Epithelial cell of prostate (primary cell): ENCODE measurements at regions not wholly inside any gene's neighbourhood (a gene's known extent, or its start where the extent isn't known, plus 50 kb on each side); places are given as distances from the start of the nearest gene placed in this dataset.
"Not testable (repeated sequence)": the region's sequence is repeated elsewhere in the genome, so short reads cannot be mapped to it uniquely, and the experiment has no call there.

Experiments
- DNase-seq: peaks from one replicate; pipeline ENCODE4 v3.0.0-alpha.2; 2011; ENCODE audit warnings: low read depth, low spot score
- H3K27ac ChIP-seq: fragments of 450-650 bp; 2 replicates; pipeline ENCODE4 v1.5.1; 2017; ENCODE audit warnings: mild to moderate bottlenecking

- H3K27ac ChIP-seq, result no peak overlapping the region
- no peak for DNase-seq
These were observed 131.7 kb downstream of the TMEM114 start for GRCh38 chr16:8458481-8459046.

DNA sequence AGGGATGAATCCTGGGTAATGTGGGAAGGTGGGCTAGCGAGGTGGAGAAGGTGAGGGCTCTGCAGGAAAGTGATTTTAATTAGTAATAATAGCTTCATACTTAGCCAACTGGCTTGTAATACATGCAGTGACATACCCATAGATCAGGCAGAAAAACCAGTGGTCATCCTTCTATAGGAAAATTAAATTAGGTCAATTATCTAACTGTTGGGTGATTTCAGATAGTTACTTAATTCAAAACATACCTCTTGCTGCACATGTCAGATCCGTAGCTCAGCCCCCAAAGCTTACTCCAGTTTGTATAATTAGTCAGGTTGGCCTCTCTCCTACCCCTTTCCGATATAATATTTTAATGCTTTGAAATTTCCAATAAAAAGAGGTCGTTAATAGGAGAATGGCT is 137.0 kb downstream of the TMEM114 start:
- no peak for DNase-seq
- no peak overlapping the region for H3K27ac ChIP-seq

- DNase-seq, result no peak
- no peak overlapping the region for H3K27ac ChIP-seq
These were observed 137.4 kb downstream of the TMEM114 start for GRCh38 chr16:8452941-8453340.

- DNase-seq, result no peak
- no peak overlapping the region for H3K27ac ChIP-seq
These were observed 153.4 kb downstream of the TMEM114 start for GRCh38 chr16:8436931-8437330.

DNA sequence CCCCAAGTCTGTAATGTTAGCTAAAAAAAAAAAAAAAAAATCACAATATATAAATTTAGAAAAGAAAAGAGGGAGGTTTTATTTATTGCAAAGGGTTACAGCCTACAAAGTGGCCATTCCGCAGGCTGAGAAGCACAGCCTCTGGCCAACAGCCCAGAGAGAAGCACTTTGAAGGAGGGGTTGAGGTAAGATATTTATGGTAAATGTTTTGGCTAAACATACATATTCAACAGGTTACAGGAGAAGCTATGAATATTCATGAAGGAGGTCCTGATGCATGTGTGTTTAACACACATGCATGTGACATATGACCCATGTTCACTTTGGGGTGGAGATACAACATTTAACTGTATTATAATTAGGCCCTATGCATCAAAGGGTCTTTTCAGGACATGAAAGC is 158.5 kb downstream of the TMEM114 start:
- DNase-seq, result no peak
- H3K27ac ChIP-seq, result no peak overlapping the region

GRCh38 chr16:8430401-8430800 is 159.9 kb downstream of the TMEM114 start:
- no peak for DNase-seq
- H3K27ac ChIP-seq, result no peak overlapping the region

DNA sequence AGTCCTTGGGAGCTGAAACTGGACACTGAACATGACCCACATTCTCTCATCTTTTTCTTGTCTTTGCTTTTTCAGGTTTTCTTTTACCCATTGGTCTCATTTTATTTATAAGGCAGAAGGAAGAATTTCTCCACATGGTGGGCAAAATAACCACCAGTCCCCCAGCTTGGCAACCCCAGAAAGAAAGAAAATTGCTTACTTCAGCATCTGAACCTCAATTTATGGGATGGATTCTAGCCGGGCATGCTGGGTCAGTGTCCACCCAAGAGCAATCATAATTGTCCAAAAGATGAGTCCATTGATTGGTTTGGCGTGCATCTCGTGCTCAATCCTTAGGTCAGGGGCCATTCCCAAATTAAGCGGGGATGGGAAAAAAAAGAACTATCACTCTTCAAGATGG is 163.7 kb downstream of the TMEM114 start:
- DNase-seq, result no peak
- H3K27ac ChIP-seq, result no peak overlapping the region

- no peak for DNase-seq
- H3K27ac ChIP-seq, result no peak overlapping the region
These were observed 173.2 kb downstream of the TMEM114 start for GRCh38 chr16:8417145-8417544.

GRCh38 chr16:8408855-8409567 is 181.3 kb downstream of the TMEM114 start:
- no peak overlapping the region for H3K27ac ChIP-seq
- no peak for DNase-seq

DNA sequence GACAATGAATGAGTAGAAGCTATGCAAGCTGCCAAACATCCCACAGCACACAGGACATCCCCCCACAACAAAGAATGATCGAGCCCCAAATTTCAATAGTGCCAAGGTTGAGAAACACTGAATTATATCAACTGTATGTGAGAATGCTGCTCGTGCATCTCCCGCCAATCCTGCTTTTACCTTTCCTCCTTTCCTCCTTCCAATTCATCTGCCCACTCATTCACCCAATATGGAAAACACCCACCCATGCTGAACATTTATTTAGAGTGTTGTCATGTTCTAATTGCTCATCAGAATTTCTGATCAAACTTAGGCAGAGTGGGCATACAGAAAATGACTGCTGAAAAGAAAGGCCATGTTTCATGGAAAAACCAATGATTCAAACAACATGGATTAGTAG is 183.0 kb downstream of the TMEM114 start:
- H3K27ac ChIP-seq, result no peak overlapping the region
- DNase-seq, result no peak

GRCh38 chr16:8403978-8404749 is 186.1 kb downstream of the TMEM114 start:
- no peak overlapping the region for H3K27ac ChIP-seq
- DNase-seq, result no peak

DNA sequence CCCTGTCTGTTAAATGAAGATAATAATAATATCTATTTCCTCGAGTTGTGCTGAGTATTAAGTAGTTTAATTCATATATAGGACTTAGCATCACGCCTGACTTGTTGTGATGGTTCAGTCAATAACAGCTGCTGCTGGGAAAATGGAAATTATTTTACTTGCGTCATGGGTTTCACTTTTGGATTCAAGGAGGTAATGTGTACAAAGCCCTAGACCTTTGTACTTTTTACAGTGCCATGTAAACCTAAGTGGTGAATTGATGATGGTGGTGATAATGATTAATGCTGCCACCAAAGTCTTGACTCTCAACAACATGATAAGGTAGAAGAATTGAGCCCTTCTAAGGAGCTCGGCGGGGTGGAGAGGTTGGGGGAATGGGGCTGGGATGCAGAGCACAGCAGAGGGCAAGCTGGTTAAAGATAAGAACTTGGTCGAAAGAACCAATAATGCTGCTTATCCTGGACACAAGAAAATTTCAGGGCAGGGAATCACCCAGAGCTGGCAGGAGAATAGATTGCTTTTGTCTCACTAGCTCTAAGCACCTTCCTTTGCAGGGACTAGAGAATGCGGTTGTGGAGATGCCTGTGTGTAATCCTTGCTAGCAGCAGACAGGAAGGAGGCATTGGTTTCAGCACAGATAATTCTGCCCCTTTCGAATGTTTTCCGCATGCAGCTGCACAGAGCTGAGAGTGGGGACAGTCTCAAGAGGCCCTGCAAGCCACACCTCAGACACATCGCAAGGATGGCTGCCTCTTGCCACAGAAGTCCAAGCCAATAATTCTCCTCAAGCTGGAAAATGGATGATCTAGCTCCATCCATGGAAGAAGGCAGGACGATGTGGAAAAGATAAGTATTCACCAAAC is 187.1 kb downstream of the TMEM114 start:
- no peak for DNase-seq
- no peak overlapping the region for H3K27ac ChIP-seq

- not testable (repeated sequence) for DNase-seq, H3K27ac ChIP-seq
These were observed 189.6 kb downstream of the TMEM114 start for GRCh38 chr16:8400683-8401082.

GRCh38 chr16:8398548-8398947 is 191.8 kb downstream of the TMEM114 start:
- no peak for DNase-seq
- no peak overlapping the region for H3K27ac ChIP-seq

DNA sequence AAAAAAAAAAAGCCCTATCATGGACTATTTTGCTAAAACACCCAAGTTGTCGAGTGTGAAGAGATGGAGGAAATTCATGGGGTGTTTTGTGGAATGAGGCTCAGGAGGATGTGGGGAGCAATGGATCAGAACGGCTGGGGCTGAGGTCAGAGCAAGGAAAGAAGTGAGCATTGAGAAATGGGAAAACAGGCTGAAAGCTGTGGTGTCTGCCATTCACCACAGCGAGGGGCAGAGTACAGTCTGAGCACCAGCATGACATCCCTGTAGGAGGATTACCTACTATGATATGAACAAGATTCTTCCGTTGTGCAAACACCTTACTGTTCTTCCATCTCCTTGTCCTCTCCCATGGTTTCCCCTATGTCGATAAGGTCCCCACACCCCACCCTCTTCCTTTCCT is 193.1 kb downstream of the TMEM114 start:
- no peak for DNase-seq
- H3K27ac ChIP-seq, result no peak overlapping the region

DNA sequence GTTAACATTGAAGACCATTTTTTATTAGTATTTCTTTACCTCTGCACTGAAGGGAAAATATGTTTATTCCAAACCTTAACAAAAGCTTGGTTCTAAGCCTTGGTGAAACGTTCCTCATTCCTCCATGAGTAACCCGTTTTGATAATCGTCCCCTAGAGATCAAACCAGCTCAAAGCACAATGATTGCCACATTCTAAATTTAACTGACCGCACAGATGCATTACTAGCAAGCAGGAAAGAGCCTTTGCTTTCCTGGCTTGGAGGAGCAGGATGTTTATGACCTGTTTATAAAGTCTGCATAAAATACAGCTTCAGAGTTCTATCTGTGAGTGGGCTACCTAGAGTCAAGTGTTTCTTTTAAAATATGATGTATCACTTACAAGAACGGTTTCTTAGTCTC is 193.8 kb downstream of the TMEM114 start:
- DNase-seq, result no peak

GRCh38 chr16:8391257-8391656 is 199.1 kb downstream of the TMEM114 start:
- no peak for DNase-seq
- H3K27ac ChIP-seq, result no peak overlapping the region

More for the DNA sequence above, 193.8 kb downstream of the TMEM114 start:
- H3K27ac ChIP-seq, result no peak overlapping the region

GRCh38 chr16:8388684-8389083 is 201.6 kb downstream of the TMEM114 start:
- no peak overlapping the region for H3K27ac ChIP-seq
- DNase-seq, result no peak

GRCh38 chr16:8381814-8382213 is 208.5 kb downstream of the TMEM114 start:
- DNase-seq, result no peak

DNA sequence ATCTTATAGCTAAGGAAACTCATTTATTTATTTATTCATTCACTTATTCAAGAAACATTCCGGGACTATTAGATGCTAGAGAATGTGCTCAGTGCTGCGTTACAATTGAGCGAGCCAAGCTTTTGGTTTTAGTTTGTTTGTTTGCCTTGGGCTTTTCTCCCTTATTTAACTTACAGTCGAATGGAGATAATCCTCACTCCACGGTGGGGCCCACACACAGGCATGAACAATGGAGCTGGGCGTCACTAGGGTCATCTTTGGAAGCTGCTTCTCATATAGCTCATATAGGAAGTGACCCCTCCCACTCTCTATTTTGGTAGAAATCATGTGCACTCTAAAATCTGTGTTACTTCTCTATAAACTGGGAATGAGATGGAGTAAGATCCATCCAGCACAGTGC is 210.0 kb downstream of the TMEM114 start:
- no peak overlapping the region for H3K27ac ChIP-seq
- no peak for DNase-seq

More at GRCh38 chr16:8381814-8382213, 208.5 kb downstream of the TMEM114 start:
- H3K27ac ChIP-seq, result no peak overlapping the region
